ENCODE measurements at regions not wholly inside any gene's neighbourhood (a gene's known extent, or its start where the extent isn't known, plus 50 kb on each side); places are given as distances from the start of the nearest gene placed in this dataset.

DNA sequence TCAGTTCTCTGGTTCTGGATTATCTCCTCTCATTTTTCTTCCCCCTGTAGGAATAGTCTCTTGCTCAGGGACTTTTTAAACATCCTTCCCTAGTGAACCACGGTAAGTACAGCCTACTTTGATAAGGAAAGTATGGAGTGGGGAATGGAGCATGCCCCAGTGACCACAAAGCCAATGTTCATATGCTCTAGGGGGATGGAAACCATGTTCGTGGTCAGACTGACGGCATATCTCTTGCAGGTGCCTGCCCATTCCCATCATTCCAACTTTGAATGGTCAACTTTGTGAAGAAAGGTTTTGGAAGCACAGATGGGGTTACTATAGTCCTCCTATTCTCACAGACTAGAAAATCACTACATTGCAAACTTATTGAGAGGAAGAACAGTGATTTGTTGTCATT lies 332.5 kb upstream of the NCAM1 start:
- TF ChIP-seq, protein P1, sequence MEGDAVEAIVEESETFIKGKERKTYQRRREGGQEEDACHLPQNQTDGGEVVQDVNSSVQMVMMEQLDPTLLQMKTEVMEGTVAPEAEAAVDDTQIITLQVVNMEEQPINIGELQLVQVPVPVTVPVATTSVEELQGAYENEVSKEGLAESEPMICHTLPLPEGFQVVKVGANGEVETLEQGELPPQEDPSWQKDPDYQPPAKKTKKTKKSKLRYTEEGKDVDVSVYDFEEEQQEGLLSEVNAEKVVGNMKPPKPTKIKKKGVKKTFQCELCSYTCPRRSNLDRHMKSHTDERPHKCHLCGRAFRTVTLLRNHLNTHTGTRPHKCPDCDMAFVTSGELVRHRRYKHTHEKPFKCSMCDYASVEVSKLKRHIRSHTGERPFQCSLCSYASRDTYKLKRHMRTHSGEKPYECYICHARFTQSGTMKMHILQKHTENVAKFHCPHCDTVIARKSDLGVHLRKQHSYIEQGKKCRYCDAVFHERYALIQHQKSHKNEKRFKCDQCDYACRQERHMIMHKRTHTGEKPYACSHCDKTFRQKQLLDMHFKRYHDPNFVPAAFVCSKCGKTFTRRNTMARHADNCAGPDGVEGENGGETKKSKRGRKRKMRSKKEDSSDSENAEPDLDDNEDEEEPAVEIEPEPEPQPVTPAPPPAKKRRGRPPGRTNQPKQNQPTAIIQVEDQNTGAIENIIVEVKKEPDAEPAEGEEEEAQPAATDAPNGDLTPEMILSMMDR (IDR thresholded peaks at IDR 0.05) = no peak
- no peak for TF ChIP-seq POLR2A (IDR thresholded peaks at IDR 0.05)
